ENCODE measurements at regions not wholly inside any gene's neighbourhood (a gene's known extent, or its start where the extent isn't known, plus 50 kb on each side); places are given as distances from the start of the nearest gene placed in this dataset.

GRCh38 chr18:59837586-59837985, 62.2 kb upstream of the PMAIP1 start:
- Histone ChIP-seq H3K4me3 (no peak overlapping the region), H3K36me3 (no peaks in the 10 kb centered on the region), H3K27ac (no peak overlapping the region), H3K27me3 (no peaks in the 10 kb centered on the region), H3K9me3 (no peaks in the 10 kb centered on the region), H3K4me1 (no peaks in the 10 kb centered on the region)
- TF ChIP-seq POLR2A (IDR thresholded peaks at IDR 0.05) (no peak), POLR2AphosphoS5 (IDR thresholded peaks at IDR 0.05; ENCODE audit: insufficient read depth in 1 of 2, low read depth in 1 of 2) (no peak), CTCF (IDR thresholded peaks at IDR 0.05) (peak; percentile 70 to 79 (median 75))
- DNase-seq (ENCODE audit: extremely low spot score in 2 of 2) = no peak
- intact Hi-C loops (cut with DNase I) = no loop called here

GRCh38 chr18:59835605-59836379, 64.0 kb upstream of the PMAIP1 start:
- DNase-seq (ENCODE audit: extremely low spot score in 2 of 2) = no peak
- no peaks in the 10 kb centered on the region for H3K27me3 ChIP-seq
- intact Hi-C loops (cut with DNase I) = no loop called here
- TF ChIP-seq POLR2A (IDR thresholded peaks at IDR 0.05) (no peak), POLR2AphosphoS5 (IDR thresholded peaks at IDR 0.05; ENCODE audit: insufficient read depth in 1 of 2, low read depth in 1 of 2) (no peak), CTCF (IDR thresholded peaks at IDR 0.05) (no peak)
- H3K4me3 ChIP-seq = no peak overlapping the region
- H3K27ac ChIP-seq = no peak overlapping the region
- H3K9me3 ChIP-seq = no peaks in the 10 kb centered on the region
- no peaks in the 10 kb centered on the region for H3K36me3 ChIP-seq
- no peaks in the 10 kb centered on the region for H3K4me1 ChIP-seq

DNA sequence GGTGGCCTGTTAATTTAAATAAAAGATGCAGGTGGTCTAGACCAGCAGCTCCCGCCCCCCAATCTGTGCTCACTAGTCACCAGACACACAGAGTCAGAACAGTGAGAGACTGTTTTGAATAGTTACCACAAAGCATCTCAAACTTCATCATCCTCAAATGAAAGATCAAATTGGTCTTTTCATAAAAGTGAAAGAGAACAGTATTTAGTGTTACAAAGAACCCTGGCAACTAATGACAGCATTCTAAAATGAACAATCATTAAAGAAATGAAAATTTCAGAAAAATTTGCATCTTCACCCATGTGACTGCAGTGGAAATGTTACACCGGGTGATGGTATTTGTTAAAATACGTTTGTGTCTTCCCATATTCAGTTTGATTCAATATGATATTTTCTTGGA, 65.5 kb upstream of the PMAIP1 start:
- intact Hi-C loops (cut with DNase I) = no loop called here
- DNase-seq (ENCODE audit: extremely low spot score in 2 of 2) = no peak
- Histone ChIP-seq H3K27me3 (no peaks in the 10 kb centered on the region), H3K4me1 (no peaks in the 10 kb centered on the region), H3K4me3 (no peak overlapping the region), H3K36me3 (no peaks in the 10 kb centered on the region), H3K27ac (no peak overlapping the region), H3K9me3 (no peaks in the 10 kb centered on the region)
- TF ChIP-seq POLR2A (IDR thresholded peaks at IDR 0.05) = no peak

DNA sequence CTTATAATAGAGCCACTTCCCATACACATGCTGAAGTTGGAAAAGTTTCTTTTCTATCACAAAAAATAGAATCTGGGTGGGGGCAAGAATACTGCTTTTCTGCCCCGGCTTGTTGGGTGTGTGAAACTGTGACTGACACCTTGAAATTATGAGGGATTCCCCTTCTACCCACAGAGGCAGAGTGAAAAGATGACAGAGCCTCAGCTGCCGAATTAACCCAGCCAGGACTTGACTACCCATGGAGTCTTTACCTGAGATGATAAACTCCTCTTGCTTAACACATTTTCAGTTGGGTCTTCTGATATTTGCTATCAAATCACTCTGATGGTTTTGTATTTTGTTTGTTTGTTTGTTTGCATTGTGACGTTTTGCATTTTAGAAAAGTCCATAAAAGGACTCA, 66.0 kb upstream of the PMAIP1 start:
- intact Hi-C loops (cut with DNase I) = no loop called here
- TF ChIP-seq CTCF (IDR thresholded peaks at IDR 0.05) (no peak), POLR2A (IDR thresholded peaks at IDR 0.05) (no peak), POLR2AphosphoS5 (IDR thresholded peaks at IDR 0.05; ENCODE audit: insufficient read depth in 1 of 2, low read depth in 1 of 2) (no peak)
- DNase-seq (ENCODE audit: extremely low spot score in 2 of 2) = no peak
- Histone ChIP-seq H3K4me1 (no peaks in the 10 kb centered on the region), H3K4me3 (no peak overlapping the region), H3K9me3 (no peaks in the 10 kb centered on the region), H3K36me3 (no peaks in the 10 kb centered on the region), H3K27me3 (no peaks in the 10 kb centered on the region), H3K27ac (no peak overlapping the region)

- Histone ChIP-seq H3K36me3 (no peaks in the 10 kb centered on the region), H3K9me3 (no peaks in the 10 kb centered on the region), H3K27ac (no peak overlapping the region), H3K4me1 (no peaks in the 10 kb centered on the region), H3K27me3 (no peaks in the 10 kb centered on the region), H3K4me3 (no peak overlapping the region)
- TF ChIP-seq POLR2AphosphoS5 (IDR thresholded peaks at IDR 0.05; ENCODE audit: insufficient read depth in 1 of 2, low read depth in 1 of 2) = no peak
- TF ChIP-seq POLR2A (IDR thresholded peaks at IDR 0.05) = no peak
- peak; percentile 48 to 78 (median 49) for TF ChIP-seq CTCF (IDR thresholded peaks at IDR 0.05)
- intact Hi-C loops (cut with DNase I) = loop anchor here (5.0 kb wide), 1 partner anchor 361 kb away; no protein-coding TSS in a partner anchor
- no peak for DNase-seq (ENCODE audit: extremely low spot score in 2 of 2)
These were observed 76.1 kb upstream of the PMAIP1 start for GRCh38 chr18:59823596-59824195.

Measured in vagina (tissue), 2 donors.